Activated CD4-positive, alpha-beta memory T cell treated with anti-CD3 and anti-CD28 coated beads for 36 hours (primary cell): ENCODE measurements at regions not wholly inside any gene's neighbourhood (a gene's known extent, or its start where the extent isn't known, plus 50 kb on each side); places are given as distances from the start of the nearest gene placed in this dataset.
"Not testable (repeated sequence)": the region's sequence is repeated elsewhere in the genome, so short reads cannot be mapped to it uniquely, and the experiment has no call there.

Source experiments
- CTCF ChIA-PET: fragments of 350-600 bp; sonication (Branson Sonifier 250); formaldehyde crosslinking; loops from one replicate; lab custom pipeline; 2021; ENCODE audit warnings: antibody characterized with exemption, inconsistent platforms; lab: Charles Lee
- POLR2A ChIA-PET: fragments of 350-600 bp; sonication (Branson Sonifier 250); formaldehyde crosslinking; loops from one replicate; lab custom pipeline; 2021; ENCODE audit warnings: antibody characterized with exemption; lab: Charles Lee
- DNase-seq: peaks from one replicate; pipeline ENCODE4 v3.0.0-alpha.2; 2020
- H3K27ac Mint-ChIP-seq: one replicate; pipeline ENCODE4 v1.8.0; 2021; ENCODE audit warnings: mixed read lengths
- H3K27me3 Mint-ChIP-seq: one replicate; pipeline ENCODE4 v1.8.0; 2021; ENCODE audit warnings: mixed read lengths
- H3K36me3 Mint-ChIP-seq: one replicate; pipeline ENCODE4 v1.8.0; 2021; ENCODE audit warnings: mixed read lengths
- H3K4me1 Mint-ChIP-seq: one replicate; pipeline ENCODE4 v1.8.0; 2021; ENCODE audit warnings: low read depth, mixed read lengths
- H3K4me3 Mint-ChIP-seq: one replicate; pipeline ENCODE4 v1.8.0; 2021; ENCODE audit warnings: mild to moderate bottlenecking, mixed read lengths
- H3K9me3 Mint-ChIP-seq: one replicate; pipeline ENCODE4 v1.8.0; 2021; ENCODE audit warnings: mixed read lengths
- intact Hi-C: fragments of 100-400 bp; cut with micrococcal nuclease; formaldehyde crosslinking; loops from one replicate; pipeline ENCODE4 v1.15.1; 2023

- H3K36me3 Mint-ChIP-seq, result no peaks in the 10 kb centered on the region
- no peaks in the 10 kb centered on the region for H3K9me3 Mint-ChIP-seq
- H3K4me3 Mint-ChIP-seq, result no peak overlapping the region
- H3K27ac Mint-ChIP-seq, result no peak overlapping the region
- CTCF ChIA-PET, result interaction anchor here (0.6 to 2.2 kb wide), 11 partner anchors 32 to 263 kb away, joined by 3 to 27 read pairs (median 4); no protein-coding TSS in a partner anchor
- POLR2A ChIA-PET, result no interaction called here
- intact Hi-C loops, result loop anchor here (1.0 kb wide), 1 partner anchor 224 kb away; no protein-coding TSS in a partner anchor
- H3K4me1 Mint-ChIP-seq, result no peaks in the 10 kb centered on the region
- H3K27me3 Mint-ChIP-seq, result peaks cover 3% of the 10 kb centered on the region
- DNase-seq, result no peak
Observed at GRCh38 chr4:56575820-56576429, 70.3 kb downstream of the ARL9 start.

DNA sequence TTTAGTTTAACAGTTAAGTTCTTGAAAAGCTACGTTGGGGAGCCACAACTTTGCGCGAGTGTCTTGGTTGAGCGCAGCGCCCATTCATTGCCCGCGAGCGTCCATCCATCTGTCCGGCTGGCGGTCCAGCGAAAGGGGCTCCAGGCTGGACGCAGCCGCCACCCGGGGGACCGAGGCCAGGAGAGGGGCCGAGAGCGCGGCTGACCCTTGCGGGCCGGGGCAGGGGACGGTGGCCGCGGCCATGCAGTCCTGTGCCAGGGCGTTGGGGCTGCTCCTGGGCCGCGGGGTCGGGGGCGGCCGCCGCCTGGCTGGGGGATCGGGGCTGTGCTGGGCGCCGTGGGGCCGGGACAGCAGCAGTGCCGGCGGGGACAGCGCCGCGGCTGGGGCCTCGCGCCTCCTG, 86.8 kb downstream of the ARL9 start:
- H3K27ac Mint-ChIP-seq, CTCF ChIA-PET, POLR2A ChIA-PET, DNase-seq, H3K4me3 Mint-ChIP-seq, H3K4me1 Mint-ChIP-seq, intact Hi-C loops, H3K36me3 Mint-ChIP-seq, H3K9me3 Mint-ChIP-seq: not testable (repeated sequence)
- H3K27me3 Mint-ChIP-seq, result peaks cover 18% of the 10 kb centered on the region
